ENCODE measurements at regions not wholly inside any gene's neighbourhood (a gene's known extent, or its start where the extent isn't known, plus 50 kb on each side); places are given as distances from the start of the nearest gene placed in this dataset.

GRCh38 chr2:49371128-49371701, 216.9 kb upstream of the FSHR start:
- DNase-seq (ENCODE audit: low read depth, low spot score) = no peak
- ChIA-PET CTCF (no interaction called here), POLR2A (no interaction called here)
- H3K4me3 ChIP-seq (ENCODE audit: low read depth, low read length) = no peak overlapping the region
- 0 out of 2 replicates have a peak, but pooled peaks cover 5% of the 10 kb centered on the region for H3K9me3 ChIP-seq (ENCODE audit: control insufficient read depth, insufficient read depth, low read length)
- H3K27ac ChIP-seq (ENCODE audit: low read depth, low read length) = no peak overlapping the region
- no peak for TF ChIP-seq CTCF (IDR thresholded peaks at IDR 0.05; ENCODE audit: low read depth, low read length)
- H3K27me3 ChIP-seq (ENCODE audit: control insufficient read depth, insufficient read depth, low read length) = no peaks in the 10 kb centered on the region

- ChIA-PET CTCF (no interaction called here), POLR2A (interaction anchor here (0.6 kb wide), 1 partner anchor 65 kb away, joined by 3 read pairs; no protein-coding TSS in a partner anchor)
- no peak for TF ChIP-seq CTCF (IDR thresholded peaks at IDR 0.05; ENCODE audit: low read depth, low read length)
- no peak overlapping the region for H3K27ac ChIP-seq (ENCODE audit: low read depth, low read length)
- H3K9me3 ChIP-seq (ENCODE audit: control insufficient read depth, insufficient read depth, low read length) = 0 out of 2 replicates have a peak, but pooled peaks cover 5% of the 10 kb centered on the region
- H3K27me3 ChIP-seq (ENCODE audit: control insufficient read depth, insufficient read depth, low read length) = no peaks in the 10 kb centered on the region
- no peak overlapping the region for H3K4me3 ChIP-seq (ENCODE audit: low read depth, low read length)
- no peak for DNase-seq (ENCODE audit: low read depth, low spot score)
These were observed 215.3 kb upstream of the FSHR start for GRCh38 chr2:49369650-49370049.

GRCh38 chr2:49369101-49369500, 214.8 kb upstream of the FSHR start:
- Histone ChIP-seq H3K27ac (ENCODE audit: low read depth, low read length) (no peak overlapping the region), H3K27me3 (ENCODE audit: control insufficient read depth, insufficient read depth, low read length) (no peaks in the 10 kb centered on the region), H3K4me3 (ENCODE audit: low read depth, low read length) (no peak overlapping the region), H3K9me3 (ENCODE audit: control insufficient read depth, insufficient read depth, low read length) (0 out of 2 replicates have a peak, but pooled peaks cover 5% of the 10 kb centered on the region)
- DNase-seq (ENCODE audit: low read depth, low spot score) = no peak
- no peak for TF ChIP-seq CTCF (IDR thresholded peaks at IDR 0.05; ENCODE audit: low read depth, low read length)
- ChIA-PET CTCF (no interaction called here), POLR2A (interaction anchor here (0.6 kb wide), 1 partner anchor 64 kb away, joined by 3 read pairs; no protein-coding TSS in a partner anchor)

- no peak for TF ChIP-seq CTCF (IDR thresholded peaks at IDR 0.05; ENCODE audit: low read depth, low read length)
- no peak overlapping the region for H3K4me3 ChIP-seq (ENCODE audit: low read depth, low read length)
- H3K27me3 ChIP-seq (ENCODE audit: control insufficient read depth, insufficient read depth, low read length) = no peaks in the 10 kb centered on the region
- POLR2A ChIA-PET = no interaction called here
- CTCF ChIA-PET = no interaction called here
- no peak overlapping the region for H3K27ac ChIP-seq (ENCODE audit: low read depth, low read length)
- no peak for DNase-seq (ENCODE audit: low read depth, low spot score)
- H3K9me3 ChIP-seq (ENCODE audit: control insufficient read depth, insufficient read depth, low read length) = peaks cover 11% of the 10 kb centered on the region; the same call in 1 of the 2 replicates
These were observed 212.7 kb upstream of the FSHR start for GRCh38 chr2:49367003-49367402.

- Histone ChIP-seq H3K27me3 (ENCODE audit: control insufficient read depth, insufficient read depth, low read length) (no peaks in the 10 kb centered on the region), H3K9me3 (ENCODE audit: control insufficient read depth, insufficient read depth, low read length) (peaks cover 11% of the 10 kb centered on the region; the same call in 1 of the 2 replicates), H3K27ac (ENCODE audit: low read depth, low read length) (no peak overlapping the region), H3K4me3 (ENCODE audit: low read depth, low read length) (no peak overlapping the region)
- DNase-seq (ENCODE audit: low read depth, low spot score) = no peak
- TF ChIP-seq CTCF (IDR thresholded peaks at IDR 0.05; ENCODE audit: low read depth, low read length) = no peak
- ChIA-PET CTCF (no interaction called here), POLR2A (no interaction called here)
These were observed 206.1 kb upstream of the FSHR start for GRCh38 chr2:49360407-49360767.

Data from AG04450 (cell line).